GM23338 (cell line): ENCODE measurements at regions not wholly inside any gene's neighbourhood (a gene's known extent, or its start where the extent isn't known, plus 50 kb on each side); places are given as distances from the start of the nearest gene placed in this dataset.
A peak's percentile ranks its signal among the peaks of the same experiment; 100 is the strongest.

Source experiments
- ATAC-seq: fragments of 200-7000 bp; cut with Tn5 transposase; 3 replicates; pipeline ENCODE4 v1.9.1; 2020
- DNase-seq: peaks from one replicate; pipeline ENCODE4 v3.0.0-alpha.2; 2015; ENCODE audit warnings: low spot score
- H2AFZ ChIP-seq: fragments of 200-600 bp; sonication (generic); 2 replicates; pipeline ENCODE4 v1.8.0; 2016; ENCODE audit warnings: antibody characterized with exemption, mild to moderate bottlenecking, moderate library complexity
- H3F3A ChIP-seq: fragments of 200-600 bp; sonication (generic); replicated peaks from 2 replicates; pipeline ENCODE4 v1.8.0; 2017; ENCODE audit warnings: antibody characterized with exemption, mixed run types, low read depth
- H3K27ac ChIP-seq: fragments of 200-600 bp; sonication (generic); 2 replicates; pipeline ENCODE4 v1.6.1; 2016; ENCODE audit warnings: low read depth
- H3K27me3 ChIP-seq: fragments of 200-600 bp; sonication (generic); 2 replicates; pipeline ENCODE4 v1.8.0; 2016; ENCODE audit warnings: mild to moderate bottlenecking, mixed run types, moderate library complexity; ENCODE audit not compliant: insufficient read depth
- H3K36me3 ChIP-seq: fragments of 200-600 bp; sonication (generic); 2 replicates; pipeline ENCODE4 v1.8.0; 2016; ENCODE audit warnings: mild to moderate bottlenecking; ENCODE audit not compliant: insufficient read depth
- H3K4me1 ChIP-seq: fragments of 200-600 bp; sonication (generic); 2 replicates; pipeline ENCODE4 v1.8.0; 2016; ENCODE audit warnings: mild to moderate bottlenecking, moderate library complexity; ENCODE audit not compliant: insufficient read depth
- H3K4me2 ChIP-seq: fragments of 200-600 bp; sonication (generic); 2 replicates; pipeline ENCODE4 v1.7.1; 2017; ENCODE audit warnings: mixed run types
- H3K4me3 ChIP-seq: fragments of 200-600 bp; sonication (generic); 2 replicates; pipeline ENCODE4 v1.6.1; 2016; ENCODE audit warnings: mixed run types
- H3K79me2 ChIP-seq: fragments of 200-600 bp; sonication (generic); replicated peaks from 2 replicates; pipeline ENCODE4 v1.8.0; 2017; ENCODE audit warnings: mild to moderate bottlenecking; ENCODE audit not compliant: insufficient read depth
- H3K9me2 ChIP-seq: fragments of 200-600 bp; sonication (generic); 2 replicates; pipeline ENCODE4 v1.8.0; 2017; ENCODE audit not compliant: insufficient read depth
- H4K20me1 ChIP-seq: fragments of 200-600 bp; sonication (generic); replicated peaks from 2 replicates; pipeline ENCODE4 v1.8.0; 2017; ENCODE audit warnings: mild to moderate bottlenecking; ENCODE audit not compliant: insufficient read depth
- H3K27ac Mint-ChIP-seq: 2 replicates; pipeline ENCODE4 v1.8.0; 2020; ENCODE audit warnings: inconsistent platforms, mild to moderate bottlenecking, moderate library complexity, mixed read lengths
- H3K27me3 Mint-ChIP-seq: 3 replicates; pipeline ENCODE4 v1.8.0; 2022; ENCODE audit warnings: low read depth, mild to moderate bottlenecking, moderate library complexity, mixed read lengths, inconsistent platforms; ENCODE audit not compliant: insufficient read depth, poor library complexity
- H3K36me3 Mint-ChIP-seq: 3 replicates; pipeline ENCODE4 v1.8.0; 2021; ENCODE audit warnings: low read depth, mild to moderate bottlenecking, inconsistent platforms, moderate library complexity, mixed read lengths
- H3K4me1 Mint-ChIP-seq: 3 replicates; pipeline ENCODE4 v1.8.0; 2020; ENCODE audit warnings: mild to moderate bottlenecking, inconsistent platforms, mixed read lengths
- H3K4me3 Mint-ChIP-seq: 3 replicates; pipeline ENCODE4 v1.8.0; 2021; ENCODE audit warnings: moderate library complexity, mild to moderate bottlenecking, inconsistent platforms, mixed read lengths
- H3K9me3 Mint-ChIP-seq: 3 replicates; pipeline ENCODE4 v1.8.0; 2020; ENCODE audit warnings: moderate library complexity, mild to moderate bottlenecking, inconsistent platforms, mixed read lengths
- EZH2 ChIP-seq: fragments of 200-600 bp; sonication (generic); IDR thresholded peaks from one replicate; pipeline ENCODE4 v1.8.0; 2017; ENCODE audit warnings: antibody characterized with exemption, mild to moderate bottlenecking, low read depth; ENCODE audit not compliant: unreplicated experiment
- EZH2phosphoT487 ChIP-seq: fragments of 200-600 bp; sonication (generic); IDR thresholded peaks from one replicate; pipeline ENCODE4 v1.8.1; 2018; ENCODE audit warnings: antibody characterized with exemption; ENCODE audit not compliant: unreplicated experiment
- NANOG ChIP-seq: IDR thresholded peaks from 2 replicates; pipeline ENCODE4 v1.6.1; 2016; ENCODE audit warnings: antibody characterized with exemption, borderline replicate concordance
- POLR2AphosphoS5 ChIP-seq: IDR thresholded peaks from 2 replicates; pipeline ENCODE4 v1.6.1; 2016; ENCODE audit warnings: antibody characterized with exemption, low read depth
- STAT1 ChIP-seq: IDR thresholded peaks from one replicate; pipeline ENCODE4 v1.6.1; 2016; ENCODE audit warnings: antibody characterized with exemption; ENCODE audit not compliant: unreplicated experiment
- ZNF114 ChIP-seq: fragments of 250-450 bp; sonication (Bioruptor Pico); IDR thresholded peaks from 2 replicates; pipeline ENCODE4 v1.5.0; 2020; ENCODE audit warnings: mild to moderate bottlenecking, moderate library complexity
- TF ChIP-seq, protein P1 (sequence below), 2 experiments: fragments of 200-600 bp in 1 of 2; sonication (generic) in 1 of 2; conservative IDR thresholded peaks; 2 replicates each; pipeline versions ENCODE4 v1.5.1 to v1.6.1; 2016 to 2017; ENCODE audit warnings: antibody characterized with exemption in 2 of 2, low read depth in 2 of 2, mild to moderate bottlenecking in 2 of 2, moderate library complexity in 1 of 2
- TF ChIP-seq, protein P2 (sequence below): fragments of 250-450 bp; sonication (Bioruptor Pico); IDR thresholded peaks from 2 replicates; pipeline ENCODE4 v1.5.0; 2020; ENCODE audit warnings: mild to moderate bottlenecking, moderate library complexity
- TF ChIP-seq, protein P3 (sequence below): IDR thresholded peaks from one replicate; pipeline ENCODE4 v1.6.1; 2018; ENCODE audit warnings: antibody characterized with exemption; ENCODE audit not compliant: unreplicated experiment
- TF ChIP-seq, protein P4 (sequence below): IDR thresholded peaks from 2 replicates; pipeline ENCODE4 v1.6.1; 2016; ENCODE audit warnings: antibody characterized with exemption

DNA sequence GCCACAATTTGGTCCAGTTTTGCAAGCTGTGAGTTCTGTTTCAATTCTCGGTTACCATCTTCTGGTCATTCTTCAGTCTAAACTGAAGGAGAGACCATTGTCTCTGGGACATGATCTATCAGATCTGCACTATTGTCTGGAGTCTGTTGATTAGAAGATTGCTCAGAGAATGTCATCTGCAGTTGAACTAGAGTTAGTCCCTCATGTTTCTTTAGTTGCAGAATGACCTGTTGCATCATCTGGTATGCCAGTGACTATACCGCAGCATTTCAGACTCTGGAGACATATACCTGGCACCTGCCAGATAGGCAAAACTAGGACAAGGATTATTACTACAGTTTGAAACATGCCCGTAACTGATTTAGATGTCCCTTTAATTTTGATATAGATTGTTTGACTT lies 194.8 kb downstream of the LRRC70 start:
- Histone ChIP-seq H3K36me3 (no peaks in the 10 kb centered on the region), H3K79me2 (no peaks in the 10 kb centered on the region), H3K4me3 (no peak overlapping the region), H2AFZ (0 out of 2 replicates have a peak overlapping the region, but pooled peaks have one; percentile 14), H3K4me2 (no peak overlapping the region), H3F3A (no peaks in the 10 kb centered on the region), H3K9me2 (no peaks in the 10 kb centered on the region), H4K20me1 (no peaks in the 10 kb centered on the region), H3K27me3 (no peaks in the 10 kb centered on the region), H3K27ac (no peak overlapping the region), H3K4me1 (no peaks in the 10 kb centered on the region)
- TF ChIP-seq NANOG (no peak), ZNF114 (CRISPR knock-in tag) (no peak), POLR2AphosphoS5 (no peak), EZH2phosphoT487 (no peak), STAT1 (no peak), EZH2 (no peak)
- TF ChIP-seq, protein P1, sequence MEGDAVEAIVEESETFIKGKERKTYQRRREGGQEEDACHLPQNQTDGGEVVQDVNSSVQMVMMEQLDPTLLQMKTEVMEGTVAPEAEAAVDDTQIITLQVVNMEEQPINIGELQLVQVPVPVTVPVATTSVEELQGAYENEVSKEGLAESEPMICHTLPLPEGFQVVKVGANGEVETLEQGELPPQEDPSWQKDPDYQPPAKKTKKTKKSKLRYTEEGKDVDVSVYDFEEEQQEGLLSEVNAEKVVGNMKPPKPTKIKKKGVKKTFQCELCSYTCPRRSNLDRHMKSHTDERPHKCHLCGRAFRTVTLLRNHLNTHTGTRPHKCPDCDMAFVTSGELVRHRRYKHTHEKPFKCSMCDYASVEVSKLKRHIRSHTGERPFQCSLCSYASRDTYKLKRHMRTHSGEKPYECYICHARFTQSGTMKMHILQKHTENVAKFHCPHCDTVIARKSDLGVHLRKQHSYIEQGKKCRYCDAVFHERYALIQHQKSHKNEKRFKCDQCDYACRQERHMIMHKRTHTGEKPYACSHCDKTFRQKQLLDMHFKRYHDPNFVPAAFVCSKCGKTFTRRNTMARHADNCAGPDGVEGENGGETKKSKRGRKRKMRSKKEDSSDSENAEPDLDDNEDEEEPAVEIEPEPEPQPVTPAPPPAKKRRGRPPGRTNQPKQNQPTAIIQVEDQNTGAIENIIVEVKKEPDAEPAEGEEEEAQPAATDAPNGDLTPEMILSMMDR (conservative IDR thresholded peaks at IDR 0.05; ENCODE audit: low read depth in 2 of 2): no peak
- TF ChIP-seq, protein P2, sequence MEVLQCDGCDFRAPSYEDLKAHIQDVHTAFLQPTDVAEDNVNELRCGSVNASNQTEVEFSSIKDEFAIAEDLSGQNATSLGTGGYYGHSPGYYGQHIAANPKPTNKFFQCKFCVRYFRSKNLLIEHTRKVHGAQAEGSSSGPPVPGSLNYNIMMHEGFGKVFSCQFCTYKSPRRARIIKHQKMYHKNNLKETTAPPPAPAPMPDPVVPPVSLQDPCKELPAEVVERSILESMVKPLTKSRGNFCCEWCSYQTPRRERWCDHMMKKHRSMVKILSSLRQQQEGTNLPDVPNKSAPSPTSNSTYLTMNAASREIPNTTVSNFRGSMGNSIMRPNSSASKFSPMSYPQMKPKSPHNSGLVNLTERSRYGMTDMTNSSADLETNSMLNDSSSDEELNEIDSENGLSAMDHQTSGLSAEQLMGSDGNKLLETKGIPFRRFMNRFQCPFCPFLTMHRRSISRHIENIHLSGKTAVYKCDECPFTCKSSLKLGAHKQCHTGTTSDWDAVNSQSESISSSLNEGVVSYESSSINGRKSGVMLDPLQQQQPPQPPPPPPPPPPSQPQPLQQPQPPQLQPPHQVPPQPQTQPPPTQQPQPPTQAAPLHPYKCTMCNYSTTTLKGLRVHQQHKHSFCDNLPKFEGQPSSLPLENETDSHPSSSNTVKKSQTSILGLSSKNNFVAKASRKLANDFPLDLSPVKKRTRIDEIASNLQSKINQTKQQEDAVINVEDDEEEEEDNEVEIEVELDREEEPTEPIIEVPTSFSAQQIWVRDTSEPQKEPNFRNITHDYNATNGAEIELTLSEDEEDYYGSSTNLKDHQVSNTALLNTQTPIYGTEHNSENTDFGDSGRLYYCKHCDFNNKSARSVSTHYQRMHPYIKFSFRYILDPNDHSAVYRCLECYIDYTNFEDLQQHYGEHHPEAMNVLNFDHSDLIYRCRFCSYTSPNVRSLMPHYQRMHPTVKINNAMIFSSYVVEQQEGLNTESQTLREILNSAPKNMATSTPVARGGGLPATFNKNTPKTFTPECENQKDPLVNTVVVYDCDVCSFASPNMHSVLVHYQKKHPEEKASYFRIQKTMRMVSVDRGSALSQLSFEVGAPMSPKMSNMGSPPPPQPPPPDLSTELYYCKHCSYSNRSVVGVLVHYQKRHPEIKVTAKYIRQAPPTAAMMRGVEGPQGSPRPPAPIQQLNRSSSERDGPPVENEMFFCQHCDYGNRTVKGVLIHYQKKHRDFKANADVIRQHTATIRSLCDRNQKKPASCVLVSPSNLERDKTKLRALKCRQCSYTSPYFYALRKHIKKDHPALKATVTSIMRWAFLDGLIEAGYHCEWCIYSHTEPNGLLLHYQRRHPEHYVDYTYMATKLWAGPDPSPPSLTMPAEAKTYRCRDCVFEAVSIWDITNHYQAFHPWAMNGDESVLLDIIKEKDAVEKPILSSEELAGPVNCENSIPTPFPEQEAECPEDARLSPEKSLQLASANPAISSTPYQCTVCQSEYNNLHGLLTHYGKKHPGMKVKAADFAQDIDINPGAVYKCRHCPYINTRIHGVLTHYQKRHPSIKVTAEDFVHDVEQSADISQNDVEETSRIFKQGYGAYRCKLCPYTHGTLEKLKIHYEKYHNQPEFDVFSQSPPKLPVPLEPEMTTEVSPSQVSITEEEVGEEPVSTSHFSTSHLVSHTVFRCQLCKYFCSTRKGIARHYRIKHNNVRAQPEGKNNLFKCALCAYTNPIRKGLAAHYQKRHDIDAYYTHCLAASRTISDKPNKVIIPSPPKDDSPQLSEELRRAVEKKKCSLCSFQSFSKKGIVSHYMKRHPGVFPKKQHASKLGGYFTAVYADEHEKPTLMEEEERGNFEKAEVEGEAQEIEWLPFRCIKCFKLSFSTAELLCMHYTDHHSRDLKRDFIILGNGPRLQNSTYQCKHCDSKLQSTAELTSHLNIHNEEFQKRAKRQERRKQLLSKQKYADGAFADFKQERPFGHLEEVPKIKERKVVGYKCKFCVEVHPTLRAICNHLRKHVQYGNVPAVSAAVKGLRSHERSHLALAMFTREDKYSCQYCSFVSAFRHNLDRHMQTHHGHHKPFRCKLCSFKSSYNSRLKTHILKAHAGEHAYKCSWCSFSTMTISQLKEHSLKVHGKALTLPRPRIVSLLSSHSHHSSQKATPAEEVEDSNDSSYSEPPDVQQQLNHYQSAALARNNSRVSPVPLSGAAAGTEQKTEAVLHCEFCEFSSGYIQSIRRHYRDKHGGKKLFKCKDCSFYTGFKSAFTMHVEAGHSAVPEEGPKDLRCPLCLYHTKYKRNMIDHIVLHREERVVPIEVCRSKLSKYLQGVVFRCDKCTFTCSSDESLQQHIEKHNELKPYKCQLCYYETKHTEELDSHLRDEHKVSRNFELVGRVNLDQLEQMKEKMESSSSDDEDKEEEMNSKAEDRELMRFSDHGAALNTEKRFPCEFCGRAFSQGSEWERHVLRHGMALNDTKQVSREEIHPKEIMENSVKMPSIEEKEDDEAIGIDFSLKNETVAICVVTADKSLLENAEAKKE: no peak
- TF ChIP-seq, protein P3, sequence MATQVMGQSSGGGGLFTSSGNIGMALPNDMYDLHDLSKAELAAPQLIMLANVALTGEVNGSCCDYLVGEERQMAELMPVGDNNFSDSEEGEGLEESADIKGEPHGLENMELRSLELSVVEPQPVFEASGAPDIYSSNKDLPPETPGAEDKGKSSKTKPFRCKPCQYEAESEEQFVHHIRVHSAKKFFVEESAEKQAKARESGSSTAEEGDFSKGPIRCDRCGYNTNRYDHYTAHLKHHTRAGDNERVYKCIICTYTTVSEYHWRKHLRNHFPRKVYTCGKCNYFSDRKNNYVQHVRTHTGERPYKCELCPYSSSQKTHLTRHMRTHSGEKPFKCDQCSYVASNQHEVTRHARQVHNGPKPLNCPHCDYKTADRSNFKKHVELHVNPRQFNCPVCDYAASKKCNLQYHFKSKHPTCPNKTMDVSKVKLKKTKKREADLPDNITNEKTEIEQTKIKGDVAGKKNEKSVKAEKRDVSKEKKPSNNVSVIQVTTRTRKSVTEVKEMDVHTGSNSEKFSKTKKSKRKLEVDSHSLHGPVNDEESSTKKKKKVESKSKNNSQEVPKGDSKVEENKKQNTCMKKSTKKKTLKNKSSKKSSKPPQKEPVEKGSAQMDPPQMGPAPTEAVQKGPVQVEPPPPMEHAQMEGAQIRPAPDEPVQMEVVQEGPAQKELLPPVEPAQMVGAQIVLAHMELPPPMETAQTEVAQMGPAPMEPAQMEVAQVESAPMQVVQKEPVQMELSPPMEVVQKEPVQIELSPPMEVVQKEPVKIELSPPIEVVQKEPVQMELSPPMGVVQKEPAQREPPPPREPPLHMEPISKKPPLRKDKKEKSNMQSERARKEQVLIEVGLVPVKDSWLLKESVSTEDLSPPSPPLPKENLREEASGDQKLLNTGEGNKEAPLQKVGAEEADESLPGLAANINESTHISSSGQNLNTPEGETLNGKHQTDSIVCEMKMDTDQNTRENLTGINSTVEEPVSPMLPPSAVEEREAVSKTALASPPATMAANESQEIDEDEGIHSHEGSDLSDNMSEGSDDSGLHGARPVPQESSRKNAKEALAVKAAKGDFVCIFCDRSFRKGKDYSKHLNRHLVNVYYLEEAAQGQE: no peak
- TF ChIP-seq, protein P4, sequence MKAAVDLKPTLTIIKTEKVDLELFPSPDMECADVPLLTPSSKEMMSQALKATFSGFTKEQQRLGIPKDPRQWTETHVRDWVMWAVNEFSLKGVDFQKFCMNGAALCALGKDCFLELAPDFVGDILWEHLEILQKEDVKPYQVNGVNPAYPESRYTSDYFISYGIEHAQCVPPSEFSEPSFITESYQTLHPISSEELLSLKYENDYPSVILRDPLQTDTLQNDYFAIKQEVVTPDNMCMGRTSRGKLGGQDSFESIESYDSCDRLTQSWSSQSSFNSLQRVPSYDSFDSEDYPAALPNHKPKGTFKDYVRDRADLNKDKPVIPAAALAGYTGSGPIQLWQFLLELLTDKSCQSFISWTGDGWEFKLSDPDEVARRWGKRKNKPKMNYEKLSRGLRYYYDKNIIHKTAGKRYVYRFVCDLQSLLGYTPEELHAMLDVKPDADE: no peak
- ATAC-seq: no peak
- H3K27ac Mint-ChIP-seq: no peak overlapping the region
- no peak for DNase-seq
- H3K4me3 Mint-ChIP-seq: no peak overlapping the region
- H3K27me3 Mint-ChIP-seq: no peaks in the 10 kb centered on the region
- no peaks in the 10 kb centered on the region for H3K4me1 Mint-ChIP-seq
- H3K9me3 Mint-ChIP-seq: no peaks in the 10 kb centered on the region
- no peaks in the 10 kb centered on the region for H3K36me3 Mint-ChIP-seq
